ENCODE measurements at regions not wholly inside any gene's neighbourhood (a gene's known extent, or its start where the extent isn't known, plus 50 kb on each side); places are given as distances from the start of the nearest gene placed in this dataset.

- ChIA-PET POLR2A (no interaction called here), CTCF (no interaction called here), SMC1A (ENCODE audit: uncharacterized antibody, unreplicated experiment) (no interaction called here), RAD21 (ENCODE audit: unreplicated experiment) (no interaction called here)
- no peak for ATAC-seq
- Histone ChIP-seq H3K4me3 (no peak overlapping the region), H3K27ac (ENCODE audit: control insufficient read depth, insufficient read depth) (no peak overlapping the region), H3K4me2 (ENCODE audit: control insufficient read depth, insufficient read depth) (no peak overlapping the region), H4K20me1 (ENCODE audit: control insufficient read depth, insufficient read depth) (no peaks in the 10 kb centered on the region), H3K4me1 (ENCODE audit: control insufficient read depth, insufficient read depth, low read length) (no peaks in the 10 kb centered on the region), H3K9ac (ENCODE audit: control insufficient read depth, insufficient read depth, low read length) (no peak overlapping the region), H3K9me3 (replicated peaks; ENCODE audit: control insufficient read depth, insufficient read depth, low read length) (no peaks in the 10 kb centered on the region; the same call in 2 of the 3 replicates), H3K27me3 (replicated peaks in 1 of 2; ENCODE audit: control insufficient read depth in 2 of 2, insufficient read depth in 2 of 2, low read length in 1 of 2) (no peaks in the 10 kb centered on the region), H2AFZ (ENCODE audit: control insufficient read depth, low read depth, low read length) (no peak overlapping the region), H3K79me2 (ENCODE audit: control insufficient read depth, insufficient read depth, low read length) (no peaks in the 10 kb centered on the region), H3K36me3 (ENCODE audit: control insufficient read depth in 2 of 2, insufficient read depth in 2 of 2, low read length in 1 of 2) (no peaks in the 10 kb centered on the region)
- in situ Hi-C loops (cut with MboI) (no loop called here), intact Hi-C loops (cut with micrococcal nuclease; ENCODE audit: unreplicated experiment) (no loop called here)
- BruUV-seq (replicated peaks), result no TSS peak
- DNase-seq (ENCODE audit: low read depth, low spot score), result no peak
- TF ChIP-seq HDAC6 (IDR thresholded peaks at IDR 0.05; ENCODE audit: unreplicated experiment), result no peak
- no peak for TF ChIP-seq ZBTB40 (IDR thresholded peaks at IDR 0.05; ENCODE audit: borderline replicate concordance)
- no peak for TF ChIP-seq TCF12 (IDR thresholded peaks at IDR 0.05; ENCODE audit: low read depth, low read length)
- no peak for TF ChIP-seq CUX1 (IDR thresholded peaks at IDR 0.05; ENCODE audit: insufficient replicate concordance, low read depth, low read length)
- TF ChIP-seq CHD2 (IDR thresholded peaks at IDR 0.05; ENCODE audit: borderline replicate concordance, low read depth, low read length), result no peak
- no peak for TF ChIP-seq SUZ12 (IDR thresholded peaks at IDR 0.05; ENCODE audit: unreplicated experiment)
- TF ChIP-seq MYC (IDR thresholded peaks at IDR 0.05; ENCODE audit: insufficient read depth, insufficient read length, insufficient replicate concordance, low read length, severe bottlenecking), result no peak
- no peak for TF ChIP-seq ZBED1 (IDR thresholded peaks at IDR 0.05; ENCODE audit: borderline replicate concordance)
- TF ChIP-seq NFYB (IDR thresholded peaks at IDR 0.05; ENCODE audit: insufficient read depth, low read depth, low read length), result no peak
- no peak for TF ChIP-seq E2F8 (IDR thresholded peaks at IDR 0.05; ENCODE audit: low read depth, partially characterized antibody)
- no peak for TF ChIP-seq HDAC2 (IDR thresholded peaks at IDR 0.05)
- no peak for TF ChIP-seq NRF1 (conservative IDR thresholded peaks at IDR 0.05; ENCODE audit: low read depth, low read length)
- TF ChIP-seq BRCA1 (IDR thresholded peaks at IDR 0.05; ENCODE audit: low read depth, low read length), result no peak
- no peak for FAIRE-seq
- 50% methylated on average over 4 of the region's 4 CpGs for WGBS (ENCODE audit: insufficient coverage, insufficient replicate concordance, low lambda C conversion rate, missing lambda C conversion rate)
These were observed 311.4 kb downstream of the RAPGEF2 start for GRCh38 chr4:159414305-159414704.
